ENCODE measurements at regions not wholly inside any gene's neighbourhood (a gene's known extent, or its start where the extent isn't known, plus 50 kb on each side); places are given as distances from the start of the nearest gene placed in this dataset.

GRCh38 chr2:147560810-147561535, 283.9 kb upstream of the ACVR2A start:
- DNase-seq (ENCODE audit: extremely low read depth, low read depth) = no peak

- DNase-seq (ENCODE audit: extremely low read depth, low read depth) = no peak
These were observed 285.6 kb upstream of the ACVR2A start for GRCh38 chr2:147559070-147559725.

DNA sequence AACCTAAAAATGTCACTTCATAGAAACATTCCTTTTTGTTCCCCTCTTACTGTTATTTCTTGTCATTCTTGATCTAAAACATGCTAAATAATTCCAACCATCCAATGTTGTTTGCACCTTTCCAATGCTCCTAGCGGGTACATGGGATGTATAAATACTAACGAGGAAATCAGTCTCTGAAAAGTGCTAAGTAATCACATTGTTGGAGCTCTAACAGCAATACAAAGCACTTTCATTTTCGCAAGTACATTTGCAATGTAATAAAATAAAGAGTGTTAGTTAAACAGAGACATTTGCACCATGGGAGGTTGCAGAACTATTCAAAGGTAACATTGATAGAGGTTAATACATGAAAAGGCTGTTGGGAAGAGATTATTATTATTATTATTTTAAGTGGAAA, 286.2 kb upstream of the ACVR2A start:
- DNase-seq (ENCODE audit: extremely low read depth, low read depth) = no peak

GRCh38 chr2:147554521-147555107, 290.2 kb upstream of the ACVR2A start:
- no peak for DNase-seq (ENCODE audit: extremely low read depth, low read depth)

- DNase-seq (ENCODE audit: extremely low read depth, low read depth) = no peak
These were observed 291.0 kb upstream of the ACVR2A start for GRCh38 chr2:147553775-147554271.

DNA sequence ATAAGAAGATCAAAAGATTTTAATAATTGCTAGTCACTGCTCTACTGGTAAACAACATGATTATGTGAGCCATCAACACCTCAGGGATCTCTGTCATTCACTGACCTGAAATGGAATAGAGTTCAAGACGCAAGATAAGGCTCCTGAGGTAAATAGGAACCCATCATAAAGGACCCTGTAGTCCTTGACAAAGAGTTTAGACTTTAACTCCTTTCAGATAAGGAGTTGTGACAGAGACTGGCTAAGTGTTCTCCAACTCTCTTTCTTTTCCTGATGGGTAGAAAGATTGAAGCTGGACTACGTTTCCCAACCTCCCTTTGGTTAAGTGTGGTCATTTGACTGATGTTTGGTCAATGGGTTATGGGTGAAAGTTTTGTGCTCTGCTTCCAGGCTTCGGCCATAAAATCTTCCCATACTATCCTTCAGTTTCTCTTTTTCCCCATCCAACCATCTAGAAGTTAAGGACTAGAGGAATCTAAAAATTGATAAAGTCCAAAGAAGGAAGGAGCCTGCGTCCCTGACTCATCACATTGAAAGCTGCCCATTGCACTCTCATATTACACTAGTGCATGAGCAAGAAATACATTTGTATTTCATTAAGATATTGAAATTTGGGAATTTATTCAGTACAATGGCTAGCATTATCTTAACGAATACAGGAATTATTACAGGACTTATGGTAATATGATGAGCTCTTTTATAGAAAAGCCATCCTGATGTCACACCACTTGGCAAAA, 293.7 kb upstream of the ACVR2A start:
- DNase-seq (ENCODE audit: extremely low read depth, low read depth) = no peak

DNA sequence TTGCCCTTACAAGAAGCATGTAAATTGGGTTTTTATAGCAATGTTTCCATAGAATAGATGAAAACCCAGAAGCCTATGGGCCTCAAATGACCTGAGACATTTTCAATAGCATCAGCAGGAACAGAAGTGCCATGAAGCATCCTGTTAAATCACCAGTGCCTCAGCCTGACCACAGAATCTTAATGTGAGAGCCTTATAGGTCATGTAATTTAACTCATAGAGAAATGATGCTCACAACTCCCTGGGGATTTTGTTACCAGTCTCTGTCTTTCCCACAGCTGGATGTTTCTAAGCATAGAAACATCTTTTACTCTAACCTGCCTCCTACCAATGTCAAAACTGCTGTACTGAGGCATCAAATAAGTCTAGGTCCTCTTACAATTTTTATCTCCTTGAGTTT, 295.8 kb upstream of the ACVR2A start:
- no peak for DNase-seq (ENCODE audit: extremely low read depth, low read depth)

DNA sequence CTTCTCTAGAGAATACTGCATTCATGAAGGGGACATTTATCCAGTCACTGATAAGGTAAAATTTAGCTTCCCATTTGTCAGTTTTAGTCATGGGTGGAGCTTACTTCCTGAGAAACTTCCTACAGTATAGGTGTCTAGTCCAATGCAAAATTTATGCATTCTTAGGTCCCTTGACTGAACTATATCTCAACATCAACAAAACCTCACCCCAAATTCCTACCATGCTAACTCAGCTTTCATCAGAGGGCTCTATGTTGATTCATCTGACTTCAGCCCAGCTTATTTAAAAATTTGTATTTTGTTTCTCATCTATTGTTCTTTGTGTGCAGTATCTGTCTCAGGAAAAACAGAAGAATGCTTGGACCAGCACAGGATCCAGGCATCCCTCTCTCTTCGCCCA, 296.4 kb upstream of the ACVR2A start:
- DNase-seq (ENCODE audit: extremely low read depth, low read depth) = no peak

GRCh38 chr2:147547440-147547839, 297.4 kb upstream of the ACVR2A start:
- no peak for DNase-seq (ENCODE audit: extremely low read depth, low read depth)

- DNase-seq (ENCODE audit: extremely low read depth, low read depth) = no peak
These were observed 298.7 kb upstream of the ACVR2A start for GRCh38 chr2:147546109-147546508.

GRCh38 chr2:147543056-147543455, 301.8 kb upstream of the ACVR2A start:
- no peak for DNase-seq (ENCODE audit: extremely low read depth, low read depth)

DNA sequence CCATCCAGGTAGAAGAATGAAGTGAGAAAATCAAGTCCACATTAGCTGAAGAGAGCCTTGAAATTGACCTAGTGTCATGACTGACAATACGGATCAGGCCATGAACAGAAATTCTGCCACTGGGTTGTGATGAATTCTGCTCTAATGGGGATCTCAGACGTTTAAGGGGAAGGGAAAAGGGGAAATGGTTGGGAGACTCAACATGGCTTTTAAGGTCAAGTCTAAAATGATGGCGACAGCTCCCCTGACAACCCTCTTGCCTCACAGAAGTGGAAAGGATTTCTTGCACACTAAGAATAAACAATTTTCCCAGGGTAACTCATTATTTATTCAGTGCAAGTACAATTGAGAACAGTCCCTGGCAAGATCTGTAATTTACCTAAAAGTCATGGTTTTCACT, 302.5 kb upstream of the ACVR2A start:
- DNase-seq (ENCODE audit: extremely low read depth, low read depth) = no peak

DNA sequence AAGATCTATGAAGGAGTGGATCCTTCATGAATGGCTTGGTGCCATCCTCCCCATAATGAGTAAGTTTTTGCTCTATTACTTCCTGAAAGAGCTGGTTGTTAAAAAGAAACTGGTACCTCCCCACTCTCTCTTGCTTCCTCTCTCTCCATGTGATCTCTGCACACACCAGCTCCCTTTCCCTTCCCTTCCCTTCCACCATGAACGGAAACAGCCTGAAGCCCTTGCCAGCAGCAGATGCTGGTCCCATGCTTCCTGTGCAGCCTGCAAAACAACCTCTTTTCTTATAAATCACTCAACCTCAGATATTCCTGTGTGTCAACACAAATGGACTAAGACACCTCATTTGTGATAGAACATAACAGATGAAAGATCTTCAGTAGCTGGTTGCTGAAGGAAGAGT, 303.5 kb upstream of the ACVR2A start:
- DNase-seq (ENCODE audit: extremely low read depth, low read depth) = no peak

GRCh38 chr2:147538821-147539220, 306.0 kb upstream of the ACVR2A start:
- no peak for DNase-seq (ENCODE audit: extremely low read depth, low read depth)

DNA sequence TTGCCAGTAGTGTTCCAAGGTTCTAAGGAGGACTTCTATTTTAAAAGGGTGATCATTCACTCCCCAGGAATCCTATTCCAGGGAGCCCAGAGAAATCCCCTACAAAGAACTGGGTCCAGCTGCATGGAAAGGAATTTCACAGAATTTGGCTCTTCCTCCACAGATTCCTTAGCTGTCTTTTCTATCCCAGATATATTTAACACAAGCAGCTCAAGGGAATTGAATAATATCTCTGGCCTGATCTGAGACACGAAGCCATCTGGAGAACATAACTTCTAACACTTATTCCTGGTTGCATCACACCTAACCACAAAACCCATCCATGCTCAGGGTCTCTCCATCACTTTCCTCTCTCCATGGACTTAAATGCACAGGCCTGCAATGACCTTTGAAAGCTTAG, 306.7 kb upstream of the ACVR2A start:
- DNase-seq (ENCODE audit: extremely low read depth, low read depth) = no peak

DNA sequence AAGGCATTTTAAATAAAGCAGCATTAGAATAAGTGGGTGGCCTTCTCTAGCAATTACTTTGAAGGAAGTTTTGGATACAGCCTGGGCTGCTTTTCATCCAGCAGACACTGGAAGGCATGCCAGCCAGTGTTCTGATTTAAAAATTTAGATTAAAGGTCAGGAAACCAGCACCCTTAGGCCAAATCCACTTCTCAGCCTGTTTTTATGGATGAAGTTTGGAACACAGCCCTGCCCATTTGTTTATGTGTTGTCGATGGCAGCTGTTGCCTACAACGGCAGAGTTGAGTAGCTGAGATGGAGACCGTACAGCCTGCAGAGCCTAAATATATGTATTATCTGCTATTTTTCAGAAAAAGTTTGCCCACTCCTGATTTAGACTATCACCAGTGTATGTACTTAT, 313.6 kb upstream of the ACVR2A start:
- no peak for DNase-seq (ENCODE audit: extremely low read depth, low read depth)

DNA sequence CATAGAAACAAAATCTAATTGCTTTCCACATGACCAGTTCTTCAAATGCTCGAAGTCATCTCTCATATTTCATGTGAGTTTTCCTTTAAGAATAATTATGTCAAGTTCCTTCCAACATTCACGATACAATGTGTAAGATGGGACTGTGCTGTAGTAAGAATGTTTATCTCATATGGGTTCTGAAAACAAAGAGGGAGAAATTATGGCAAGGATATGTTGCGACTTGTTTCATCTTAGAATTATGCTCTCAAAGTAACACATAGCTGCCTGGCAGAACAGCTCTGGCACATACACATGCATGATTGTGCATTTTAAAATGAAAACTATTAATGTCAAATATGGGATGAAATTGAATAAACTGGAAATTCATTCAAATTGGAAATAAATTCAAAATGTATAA, 314.8 kb upstream of the ACVR2A start:
- DNase-seq (ENCODE audit: extremely low read depth, low read depth) = no peak

GRCh38 chr2:147525819-147526489, 318.9 kb upstream of the ACVR2A start:
- DNase-seq (ENCODE audit: extremely low read depth, low read depth) = no peak

GRCh38 chr2:147524912-147525311, 319.9 kb upstream of the ACVR2A start:
- DNase-seq (ENCODE audit: extremely low read depth, low read depth) = no peak

- no peak for DNase-seq (ENCODE audit: extremely low read depth, low read depth)
These were observed 321.4 kb upstream of the ACVR2A start for GRCh38 chr2:147523415-147523814.

DNA sequence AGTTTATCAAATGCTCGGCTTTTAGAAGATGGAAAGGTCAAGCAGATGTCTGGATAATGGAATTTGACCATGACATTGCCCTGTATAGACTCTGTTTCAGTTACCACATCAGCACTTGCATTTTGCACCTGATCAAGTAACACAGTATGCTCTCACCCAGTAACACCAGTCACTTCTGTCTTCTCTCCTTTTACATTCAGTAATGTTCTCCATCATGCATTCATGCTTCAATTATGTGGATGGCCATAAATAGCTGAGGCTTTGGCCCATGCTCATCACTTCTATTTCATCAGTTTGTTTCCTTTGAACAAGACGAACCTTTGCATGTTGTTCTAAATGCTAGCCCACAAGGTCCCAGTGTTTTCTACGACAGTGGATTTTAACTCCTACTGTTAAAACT, 322.9 kb upstream of the ACVR2A start:
- DNase-seq (ENCODE audit: extremely low read depth, low read depth) = no peak

Measured in NCI-H460 (cell line).